ENCODE measurements at regions not wholly inside any gene's neighbourhood (a gene's known extent, or its start where the extent isn't known, plus 50 kb on each side); places are given as distances from the start of the nearest gene placed in this dataset.

DNA sequence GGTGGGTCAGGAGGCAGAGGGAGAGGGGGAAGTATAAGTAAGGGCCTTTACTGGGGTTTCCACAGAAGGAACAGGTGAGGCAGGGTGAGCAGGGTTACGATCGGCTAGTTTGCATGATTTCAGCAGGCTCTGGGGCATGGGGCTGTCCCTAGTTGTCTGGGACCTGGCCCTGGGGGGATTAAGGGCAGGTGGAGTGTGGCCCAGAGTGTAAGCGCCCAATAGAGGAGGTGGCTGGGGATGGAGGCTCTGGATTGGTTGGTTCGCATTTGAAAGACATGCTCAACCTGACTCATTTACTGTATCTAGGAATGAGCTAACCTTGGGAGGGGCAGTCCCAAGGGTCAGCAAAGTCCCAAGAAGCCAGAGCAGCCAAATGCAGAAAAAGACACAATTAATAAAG is 230.3 kb downstream of the MAP2K4 start:
- Histone ChIP-seq H3K9me2 (no peaks in the 10 kb centered on the region), H3K79me2 (ENCODE audit: insufficient read depth) (no peaks in the 10 kb centered on the region)
- CTCF ChIA-PET, result interaction anchor here (0.7 kb wide), 1 partner anchor 452 kb away, joined by 3 read pairs; no protein-coding TSS in a partner anchor

DNA sequence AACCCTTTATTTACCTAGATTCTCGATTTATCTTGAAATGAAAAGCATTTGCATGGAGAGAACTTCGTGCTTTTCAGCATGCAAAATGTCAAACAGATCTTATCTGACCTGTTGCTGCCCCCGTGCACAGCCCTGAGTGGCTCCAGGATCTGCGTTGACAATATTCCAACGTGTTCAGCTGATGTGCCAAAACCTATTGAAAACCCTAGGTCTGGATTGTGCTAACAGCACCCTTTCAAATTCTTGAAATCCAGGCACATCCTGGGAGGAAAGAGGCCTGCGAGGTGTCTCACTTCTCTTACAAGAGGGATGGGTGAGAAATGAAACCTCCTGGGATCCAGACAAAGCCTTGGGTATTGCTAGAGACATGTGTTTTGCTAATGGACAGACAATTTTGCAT is 231.8 kb downstream of the MAP2K4 start:
- Histone ChIP-seq H3K79me2 (ENCODE audit: insufficient read depth) (no peaks in the 10 kb centered on the region), H3K4me1 (ENCODE audit: control insufficient read depth in 1 of 2, insufficient read depth in 2 of 2, low read depth in 1 of 2, low read length in 1 of 2) (no peaks in the 10 kb centered on the region), H3K9me3 (no peaks in the 10 kb centered on the region), H3K36me3 (replicated peaks in 1 of 2; ENCODE audit: control insufficient read depth in 1 of 2, insufficient read depth in 2 of 2, low read length in 1 of 2) (no peaks in the 10 kb centered on the region), H3F3A (replicated peaks; ENCODE audit: insufficient read depth) (no peaks in the 10 kb centered on the region), H2AFZ (ENCODE audit: low read depth) (no peak overlapping the region), H3K9me2 (no peaks in the 10 kb centered on the region), H4K20me1 (ENCODE audit: insufficient read depth) (no peaks in the 10 kb centered on the region), H3K27me3 (ENCODE audit: insufficient read depth) (peaks cover 29% of the 10 kb centered on the region; the same call in 1 of the 2 replicates), H3K27ac (ENCODE audit: low read depth in 2 of 2, low read length in 1 of 2) (no peak overlapping the region), H3K4me2 (no peak overlapping the region), H3K4me3 (ENCODE audit: low read depth in 2 of 2, low read length in 1 of 2) (no peak overlapping the region), H3K9ac (no peak overlapping the region)
- WGBS (ENCODE audit: low lambda C conversion rate), result 9% methylated on average over 6 of the region's 6 CpGs
- CTCF ChIA-PET, result no interaction called here
- TF ChIP-seq POLR2AphosphoS5 (IDR thresholded peaks at IDR 0.05; ENCODE audit: low read depth, low read length), result no peak
- TF ChIP-seq RFX5 (IDR thresholded peaks at IDR 0.05; ENCODE audit: low read length), result no peak
- TF ChIP-seq, protein P1, sequence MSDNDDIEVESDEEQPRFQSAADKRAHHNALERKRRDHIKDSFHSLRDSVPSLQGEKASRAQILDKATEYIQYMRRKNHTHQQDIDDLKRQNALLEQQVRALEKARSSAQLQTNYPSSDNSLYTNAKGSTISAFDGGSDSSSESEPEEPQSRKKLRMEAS (IDR thresholded peaks at IDR 0.05; ENCODE audit: low read depth), result no peak
- TF ChIP-seq, protein P2, sequence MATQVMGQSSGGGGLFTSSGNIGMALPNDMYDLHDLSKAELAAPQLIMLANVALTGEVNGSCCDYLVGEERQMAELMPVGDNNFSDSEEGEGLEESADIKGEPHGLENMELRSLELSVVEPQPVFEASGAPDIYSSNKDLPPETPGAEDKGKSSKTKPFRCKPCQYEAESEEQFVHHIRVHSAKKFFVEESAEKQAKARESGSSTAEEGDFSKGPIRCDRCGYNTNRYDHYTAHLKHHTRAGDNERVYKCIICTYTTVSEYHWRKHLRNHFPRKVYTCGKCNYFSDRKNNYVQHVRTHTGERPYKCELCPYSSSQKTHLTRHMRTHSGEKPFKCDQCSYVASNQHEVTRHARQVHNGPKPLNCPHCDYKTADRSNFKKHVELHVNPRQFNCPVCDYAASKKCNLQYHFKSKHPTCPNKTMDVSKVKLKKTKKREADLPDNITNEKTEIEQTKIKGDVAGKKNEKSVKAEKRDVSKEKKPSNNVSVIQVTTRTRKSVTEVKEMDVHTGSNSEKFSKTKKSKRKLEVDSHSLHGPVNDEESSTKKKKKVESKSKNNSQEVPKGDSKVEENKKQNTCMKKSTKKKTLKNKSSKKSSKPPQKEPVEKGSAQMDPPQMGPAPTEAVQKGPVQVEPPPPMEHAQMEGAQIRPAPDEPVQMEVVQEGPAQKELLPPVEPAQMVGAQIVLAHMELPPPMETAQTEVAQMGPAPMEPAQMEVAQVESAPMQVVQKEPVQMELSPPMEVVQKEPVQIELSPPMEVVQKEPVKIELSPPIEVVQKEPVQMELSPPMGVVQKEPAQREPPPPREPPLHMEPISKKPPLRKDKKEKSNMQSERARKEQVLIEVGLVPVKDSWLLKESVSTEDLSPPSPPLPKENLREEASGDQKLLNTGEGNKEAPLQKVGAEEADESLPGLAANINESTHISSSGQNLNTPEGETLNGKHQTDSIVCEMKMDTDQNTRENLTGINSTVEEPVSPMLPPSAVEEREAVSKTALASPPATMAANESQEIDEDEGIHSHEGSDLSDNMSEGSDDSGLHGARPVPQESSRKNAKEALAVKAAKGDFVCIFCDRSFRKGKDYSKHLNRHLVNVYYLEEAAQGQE (IDR thresholded peaks at IDR 0.05; ENCODE audit: low read depth, low read length), result no peak
- no peak for TF ChIP-seq NFIC (IDR thresholded peaks at IDR 0.05; ENCODE audit: borderline replicate concordance)
- TF ChIP-seq, protein P3, sequence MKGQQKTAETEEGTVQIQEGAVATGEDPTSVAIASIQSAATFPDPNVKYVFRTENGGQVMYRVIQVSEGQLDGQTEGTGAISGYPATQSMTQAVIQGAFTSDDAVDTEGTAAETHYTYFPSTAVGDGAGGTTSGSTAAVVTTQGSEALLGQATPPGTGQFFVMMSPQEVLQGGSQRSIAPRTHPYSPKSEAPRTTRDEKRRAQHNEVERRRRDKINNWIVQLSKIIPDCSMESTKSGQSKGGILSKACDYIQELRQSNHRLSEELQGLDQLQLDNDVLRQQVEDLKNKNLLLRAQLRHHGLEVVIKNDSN (IDR thresholded peaks at IDR 0.05; ENCODE audit: borderline replicate concordance, low read depth), result no peak
- TF ChIP-seq YY1 (IDR thresholded peaks at IDR 0.05; ENCODE audit: low read depth), result no peak
- no peak for TF ChIP-seq FOXM1 (IDR thresholded peaks at IDR 0.05; ENCODE audit: low read depth)
- no peak for TF ChIP-seq MEF2A (IDR thresholded peaks at IDR 0.05; ENCODE audit: borderline replicate concordance, low read depth)
- TF ChIP-seq, protein P4, sequence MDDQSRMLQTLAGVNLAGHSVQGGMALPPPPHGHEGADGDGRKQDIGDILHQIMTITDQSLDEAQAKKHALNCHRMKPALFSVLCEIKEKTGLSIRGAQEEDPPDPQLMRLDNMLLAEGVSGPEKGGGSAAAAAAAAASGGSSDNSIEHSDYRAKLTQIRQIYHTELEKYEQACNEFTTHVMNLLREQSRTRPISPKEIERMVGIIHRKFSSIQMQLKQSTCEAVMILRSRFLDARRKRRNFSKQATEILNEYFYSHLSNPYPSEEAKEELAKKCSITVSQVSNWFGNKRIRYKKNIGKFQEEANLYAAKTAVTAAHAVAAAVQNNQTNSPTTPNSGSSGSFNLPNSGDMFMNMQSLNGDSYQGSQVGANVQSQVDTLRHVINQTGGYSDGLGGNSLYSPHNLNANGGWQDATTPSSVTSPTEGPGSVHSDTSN (IDR thresholded peaks at IDR 0.05), result no peak
- TF ChIP-seq FOSL2 (IDR thresholded peaks at IDR 0.05; ENCODE audit: borderline replicate concordance, low read depth), result no peak
- POLR2A ChIA-PET, result no interaction called here
- DNase-seq, result no peak

More for the DNA sequence above, 230.3 kb downstream of the MAP2K4 start:
- Histone ChIP-seq H3K4me3 (ENCODE audit: low read depth in 2 of 2, low read length in 1 of 2) (no peak overlapping the region), H3F3A (replicated peaks; ENCODE audit: insufficient read depth) (no peaks in the 10 kb centered on the region), H3K27me3 (ENCODE audit: insufficient read depth) (peaks cover 29% of the 10 kb centered on the region; the same call in 1 of the 2 replicates), H3K27ac (ENCODE audit: low read depth in 2 of 2, low read length in 1 of 2) (no peak overlapping the region), H3K9ac (no peak overlapping the region), H4K20me1 (ENCODE audit: insufficient read depth) (no peaks in the 10 kb centered on the region), H2AFZ (ENCODE audit: low read depth) (no peak overlapping the region), H3K4me1 (ENCODE audit: control insufficient read depth in 1 of 2, insufficient read depth in 2 of 2, low read depth in 1 of 2, low read length in 1 of 2) (no peaks in the 10 kb centered on the region), H3K9me3 (no peaks in the 10 kb centered on the region), H3K4me2 (no peak overlapping the region), H3K36me3 (replicated peaks in 1 of 2; ENCODE audit: control insufficient read depth in 1 of 2, insufficient read depth in 2 of 2, low read length in 1 of 2) (no peaks in the 10 kb centered on the region)
- POLR2A ChIA-PET, result no interaction called here
- WGBS (ENCODE audit: low lambda C conversion rate), result 28% methylated on average over 4 of the region's 4 CpGs
- TF ChIP-seq, protein P2 (IDR thresholded peaks at IDR 0.05; ENCODE audit: low read depth, low read length), result no peak
- TF ChIP-seq TEAD4 (IDR thresholded peaks at IDR 0.05; ENCODE audit: borderline replicate concordance, insufficient read depth), result no peak
- TF ChIP-seq, protein P5, sequence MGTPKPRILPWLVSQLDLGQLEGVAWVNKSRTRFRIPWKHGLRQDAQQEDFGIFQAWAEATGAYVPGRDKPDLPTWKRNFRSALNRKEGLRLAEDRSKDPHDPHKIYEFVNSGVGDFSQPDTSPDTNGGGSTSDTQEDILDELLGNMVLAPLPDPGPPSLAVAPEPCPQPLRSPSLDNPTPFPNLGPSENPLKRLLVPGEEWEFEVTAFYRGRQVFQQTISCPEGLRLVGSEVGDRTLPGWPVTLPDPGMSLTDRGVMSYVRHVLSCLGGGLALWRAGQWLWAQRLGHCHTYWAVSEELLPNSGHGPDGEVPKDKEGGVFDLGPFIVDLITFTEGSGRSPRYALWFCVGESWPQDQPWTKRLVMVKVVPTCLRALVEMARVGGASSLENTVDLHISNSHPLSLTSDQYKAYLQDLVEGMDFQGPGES (IDR thresholded peaks at IDR 0.05; ENCODE audit: low read depth, low read length), result no peak
- no peak for TF ChIP-seq JUND (IDR thresholded peaks at IDR 0.05)
- DNase-seq, result no peak

Data from SK-N-SH (cell line).